MM.1S (cell line): ENCODE measurements at regions not wholly inside any gene's neighbourhood (a gene's known extent, or its start where the extent isn't known, plus 50 kb on each side); places are given as distances from the start of the nearest gene placed in this dataset.

Experiments
- DNase-seq: peaks from one replicate; pipeline ENCODE4 v3.0.0-alpha.2; 2015
- H2AFZ ChIP-seq: fragments of 300-600 bp; sonication (generic); 2 replicates; pipeline ENCODE4 v1.6.0; 2016; ENCODE audit warnings: antibody characterized with exemption, low read length
- H3F3A ChIP-seq: fragments of 300-600 bp; sonication (generic); 2 replicates; pipeline ENCODE4 v1.6.1; 2016; ENCODE audit warnings: mild to moderate bottlenecking, antibody characterized with exemption, low read length, moderate library complexity, mixed read lengths; ENCODE audit not compliant: insufficient read depth
- H3K27ac ChIP-seq: fragments of 300-600 bp; sonication (generic); 2 replicates; pipeline ENCODE4 v1.5.1; 2016; ENCODE audit warnings: mild to moderate bottlenecking, low read length
- H3K27me3 ChIP-seq: fragments of 300-600 bp; sonication (generic); replicated peaks from 2 replicates; pipeline ENCODE4 v1.6.0; 2016; ENCODE audit warnings: low read length; ENCODE audit not compliant: insufficient read depth
- H3K36me3 ChIP-seq: fragments of 300-600 bp; sonication (generic); replicated peaks from 2 replicates; pipeline ENCODE4 v1.6.1; 2016; ENCODE audit warnings: mild to moderate bottlenecking, low read length, mixed read lengths; ENCODE audit not compliant: insufficient read depth
- H3K4me1 ChIP-seq: fragments of 300-600 bp; sonication (generic); 2 replicates; pipeline ENCODE4 v1.6.1; 2016; ENCODE audit warnings: low read length, mixed read lengths
- H3K4me2 ChIP-seq: fragments of 300-600 bp; sonication (generic); 2 replicates; pipeline ENCODE4 v1.6.0; 2016; ENCODE audit warnings: low read depth, low read length
- H3K4me3 ChIP-seq: fragments of 300-600 bp; sonication (generic); 2 replicates; pipeline ENCODE4 v1.5.1; 2016; ENCODE audit warnings: low read length, mixed read lengths
- H3K79me2 ChIP-seq: fragments of 300-600 bp; sonication (generic); 2 replicates; pipeline ENCODE4 v1.6.1; 2016; ENCODE audit warnings: mixed run types, low read length, mixed read lengths
- H3K9ac ChIP-seq: fragments of 300-600 bp; sonication (generic); 2 replicates; pipeline ENCODE4 v1.6.1; 2016; ENCODE audit warnings: low read length, mixed read lengths
- H3K9me2 ChIP-seq: fragments of 300-600 bp; sonication (generic); replicated peaks from 2 replicates; pipeline ENCODE4 v1.6.1; 2016; ENCODE audit warnings: mild to moderate bottlenecking, low read length, mixed read lengths; ENCODE audit not compliant: insufficient read depth
- H3K9me3 ChIP-seq: fragments of 300-600 bp; sonication (generic); replicated peaks from 2 replicates; pipeline ENCODE4 v1.6.1; 2016; ENCODE audit warnings: mild to moderate bottlenecking, low read length, mixed read lengths; ENCODE audit not compliant: insufficient read depth
- H4K20me1 ChIP-seq: fragments of 300-600 bp; sonication (generic); 2 replicates; pipeline ENCODE4 v1.6.1; 2016; ENCODE audit warnings: mild to moderate bottlenecking, low read length, moderate library complexity, mixed read lengths; ENCODE audit not compliant: insufficient read depth
- CTCF ChIP-seq: fragments of 300-600 bp; sonication (generic); IDR thresholded peaks from 2 replicates; pipeline ENCODE4 v1.5.1; 2016; ENCODE audit warnings: antibody characterized with exemption, low read length, mixed read lengths
- EZH2 ChIP-seq: fragments of 300-600 bp; sonication (generic); optimal IDR thresholded peaks from 2 replicates; pipeline ENCODE3; 2017; ENCODE audit warnings: low read depth, mild to moderate bottlenecking, antibody characterized with exemption, low read length, mixed read lengths
- EZH2phosphoT487 ChIP-seq: fragments of 300-600 bp; sonication (generic); IDR thresholded peaks from 2 replicates; pipeline ENCODE4 v1.6.1; 2018; ENCODE audit warnings: antibody characterized with exemption, low read length

GRCh38 chr16:6364846-6365245, 967.8 kb upstream of the RBFOX1 start:
- Histone ChIP-seq H4K20me1 (no peaks in the 10 kb centered on the region), H3K79me2 (no peaks in the 10 kb centered on the region), H2AFZ (no peak overlapping the region), H3K9me2 (no peaks in the 10 kb centered on the region), H3K9ac (no peak overlapping the region), H3K4me2 (no peak overlapping the region), H3K9me3 (no peaks in the 10 kb centered on the region), H3K27me3 (no peaks in the 10 kb centered on the region), H3F3A (no peaks in the 10 kb centered on the region), H3K4me1 (no peaks in the 10 kb centered on the region), H3K27ac (no peak overlapping the region), H3K36me3 (no peaks in the 10 kb centered on the region), H3K4me3 (no peak overlapping the region)
- TF ChIP-seq CTCF (no peak), EZH2 (no peak), EZH2phosphoT487 (no peak)
- no peak for DNase-seq

DNA sequence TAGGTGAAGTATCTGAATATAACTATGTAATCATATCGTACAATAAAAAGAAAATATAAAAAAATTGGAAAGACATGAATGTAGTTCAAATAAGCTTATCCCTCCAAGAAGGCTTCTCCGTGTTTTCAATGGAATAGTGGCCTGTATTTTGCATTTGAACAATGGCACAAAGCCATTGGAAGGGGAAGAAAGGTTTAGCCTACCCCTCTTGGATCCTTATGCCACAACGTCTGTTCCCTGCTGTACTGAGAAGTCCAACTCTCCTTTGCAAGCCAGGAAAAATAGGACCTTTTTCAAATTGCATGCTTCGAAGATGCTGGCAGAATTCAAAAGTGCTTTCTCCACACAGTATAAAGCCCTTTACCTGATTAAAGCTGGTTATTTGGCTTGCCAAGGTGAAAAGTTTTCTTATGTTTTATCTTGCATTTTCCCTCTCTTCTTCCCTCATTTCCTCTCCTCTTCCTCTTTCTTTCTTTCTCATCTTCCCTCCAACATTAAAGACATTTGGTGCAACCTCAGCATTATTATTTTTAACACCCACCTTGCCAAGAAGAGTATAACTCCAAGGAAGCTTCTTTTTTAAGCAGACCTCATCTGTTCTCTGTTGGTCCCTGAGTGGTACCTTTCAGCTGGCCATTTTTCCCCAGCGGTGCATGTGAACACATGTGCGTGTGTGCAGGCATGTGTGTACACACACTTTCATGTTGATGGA, 968.6 kb upstream of the RBFOX1 start:
- no peaks in the 10 kb centered on the region for H3K9me3 ChIP-seq
- H3K9me2 ChIP-seq = no peaks in the 10 kb centered on the region
- no peaks in the 10 kb centered on the region for H3K79me2 ChIP-seq
- no peak overlapping the region for H3K9ac ChIP-seq
- H3K4me2 ChIP-seq = no peak overlapping the region
- H3K27ac ChIP-seq = no peak overlapping the region
- no peaks in the 10 kb centered on the region for H3K27me3 ChIP-seq
- no peak for DNase-seq
- H3K4me3 ChIP-seq = no peak overlapping the region
- H3K36me3 ChIP-seq = no peaks in the 10 kb centered on the region
- H3F3A ChIP-seq = no peaks in the 10 kb centered on the region
- H2AFZ ChIP-seq = no peak overlapping the region
- H3K4me1 ChIP-seq = no peaks in the 10 kb centered on the region
- TF ChIP-seq EZH2 (no peak), EZH2phosphoT487 (no peak), CTCF (no peak)
- H4K20me1 ChIP-seq = no peaks in the 10 kb centered on the region

DNA sequence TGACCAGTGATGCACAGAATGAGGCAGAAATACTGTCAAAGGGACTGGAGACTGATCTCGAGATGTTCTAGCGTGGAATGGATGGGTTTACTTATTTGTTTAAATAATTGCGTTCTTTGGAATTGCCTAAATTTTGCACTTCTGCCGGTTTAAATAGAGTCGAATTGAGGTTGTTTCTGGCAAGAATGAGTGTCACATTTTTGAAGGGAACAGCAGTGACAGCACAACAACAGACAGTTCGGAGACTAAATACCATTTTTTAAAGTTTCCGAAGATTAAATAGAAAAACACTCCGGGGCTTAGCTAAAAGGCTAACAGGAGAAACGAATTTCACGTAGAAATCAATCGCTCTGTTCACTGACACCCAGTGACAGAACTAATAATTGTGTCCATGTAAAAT, 969.2 kb upstream of the RBFOX1 start:
- H3K79me2 ChIP-seq = no peaks in the 10 kb centered on the region
- H2AFZ ChIP-seq = no peak overlapping the region
- no peaks in the 10 kb centered on the region for H3K9me3 ChIP-seq
- no peaks in the 10 kb centered on the region for H3K9me2 ChIP-seq
- no peak overlapping the region for H3K4me3 ChIP-seq
- H3K4me1 ChIP-seq = no peaks in the 10 kb centered on the region
- no peak for DNase-seq
- H4K20me1 ChIP-seq = no peaks in the 10 kb centered on the region
- no peaks in the 10 kb centered on the region for H3F3A ChIP-seq
- H3K27ac ChIP-seq = no peak overlapping the region
- H3K27me3 ChIP-seq = no peaks in the 10 kb centered on the region
- H3K36me3 ChIP-seq = no peaks in the 10 kb centered on the region
- H3K9ac ChIP-seq = no peak overlapping the region
- no peak for TF ChIP-seq CTCF
- no peak for TF ChIP-seq EZH2
- no peak for TF ChIP-seq EZH2phosphoT487
- no peak overlapping the region for H3K4me2 ChIP-seq
